Osteoblast (primary cell): ENCODE measurements at regions not wholly inside any gene's neighbourhood (a gene's known extent, or its start where the extent isn't known, plus 50 kb on each side); places are given as distances from the start of the nearest gene placed in this dataset.
A peak's percentile ranks its signal among the peaks of the same experiment; 100 is the strongest.

Source experiments
- DNase-seq: peaks from one replicate; pipeline ENCODE4 v3.0.0; 2011; ENCODE audit warnings: low spot score, mixed read lengths; ENCODE audit not compliant: insufficient read length; ENCODE audit errors: missing footprints
- H2AFZ ChIP-seq: 2 replicates; pipeline ENCODE4 v1.6.0; 2011; ENCODE audit warnings: mild to moderate bottlenecking, low read length
- H3K27ac ChIP-seq: 2 replicates; pipeline ENCODE4 v1.5.1; 2011; ENCODE audit warnings: mild to moderate bottlenecking, low read depth, low read length, moderate library complexity
- H3K27me3 ChIP-seq: 2 replicates; pipeline ENCODE4 v1.6.0; 2012; ENCODE audit warnings: mild to moderate bottlenecking, control low read depth, inconsistent platforms, low read length, moderate library complexity; ENCODE audit not compliant: insufficient read depth
- H3K36me3 ChIP-seq: 2 replicates; pipeline ENCODE4 v1.5.1; 2011; ENCODE audit warnings: mild to moderate bottlenecking, low read length, control low read depth, moderate library complexity; ENCODE audit not compliant: insufficient read depth
- H3K4me1 ChIP-seq: 2 replicates; pipeline ENCODE4 v1.5.1; 2011; ENCODE audit warnings: mild to moderate bottlenecking, low read length, control low read depth, moderate library complexity; ENCODE audit not compliant: insufficient read depth
- H3K4me2 ChIP-seq: 2 replicates; pipeline ENCODE4 v1.6.0; 2011; ENCODE audit warnings: mild to moderate bottlenecking, low read length; ENCODE audit not compliant: insufficient read depth
- H3K4me3 ChIP-seq: fragments of 200-600 bp; sonication (generic); 3 replicates; pipeline ENCODE4 v1.5.1; 2012; ENCODE audit warnings: mild to moderate bottlenecking, low read length, inconsistent platforms; ENCODE audit not compliant: insufficient read depth
- H3K79me2 ChIP-seq: 2 replicates; pipeline ENCODE4 v1.6.0; 2012; ENCODE audit warnings: mild to moderate bottlenecking, low read length, control low read depth, inconsistent platforms; ENCODE audit not compliant: insufficient read depth
- H3K9me3 ChIP-seq: 2 replicates; pipeline ENCODE4 v1.5.1; 2011; ENCODE audit warnings: low read depth, low read length, control low read depth
- H4K20me1 ChIP-seq: 2 replicates; pipeline ENCODE4 v1.6.0; 2012; ENCODE audit warnings: mild to moderate bottlenecking, low read length, control low read depth; ENCODE audit not compliant: insufficient read depth
- CTCF ChIP-seq: IDR thresholded peaks from 2 replicates; pipeline ENCODE4 v1.5.1; 2011; ENCODE audit warnings: mild to moderate bottlenecking, low read depth, low read length, moderate library complexity; ENCODE audit errors: extremely low read depth

DNA sequence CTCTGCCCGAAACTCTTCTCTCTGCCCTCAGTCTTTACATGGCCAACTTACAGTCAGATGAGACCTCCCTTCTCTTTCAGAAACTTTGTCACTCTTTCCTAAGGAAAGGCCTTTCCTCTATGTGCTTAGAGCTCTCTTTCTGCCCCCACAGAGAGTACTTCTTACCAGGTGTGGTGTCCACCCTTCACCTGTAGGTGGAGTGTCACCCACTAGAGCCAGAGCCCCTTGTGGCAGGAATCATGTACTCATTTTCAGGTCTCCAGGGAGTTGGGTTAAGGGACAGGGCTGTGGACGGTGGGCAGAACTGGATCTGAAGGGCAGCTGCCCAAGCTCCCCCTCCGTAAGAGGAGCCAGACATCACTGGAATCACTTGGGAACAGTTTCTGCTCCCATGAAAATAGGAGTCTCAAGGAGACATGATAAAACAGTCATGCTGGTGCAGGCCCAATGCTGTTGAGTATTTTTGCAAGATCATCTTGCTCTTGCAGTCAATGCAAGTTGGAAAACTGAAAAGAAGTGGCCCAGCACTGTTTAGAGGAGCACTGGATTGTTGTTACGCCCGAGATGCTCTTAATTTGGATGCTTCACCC, 436.7 kb downstream of the ZSWIM6 start:
- peak; percentile 47 for TF ChIP-seq CTCF
- no peaks in the 10 kb centered on the region for H3K4me1 ChIP-seq
- H3K27me3 ChIP-seq = no peaks in the 10 kb centered on the region
- no peaks in the 10 kb centered on the region for H3K36me3 ChIP-seq
- no peaks in the 10 kb centered on the region for H3K79me2 ChIP-seq
- no peak overlapping the region for H3K4me3 ChIP-seq
- no peak overlapping the region for H3K4me2 ChIP-seq
- no peak overlapping the region for H2AFZ ChIP-seq
- DNase-seq = no peak
- no peaks in the 10 kb centered on the region for H4K20me1 ChIP-seq
- H3K27ac ChIP-seq = no peak overlapping the region
- no peaks in the 10 kb centered on the region for H3K9me3 ChIP-seq

DNA sequence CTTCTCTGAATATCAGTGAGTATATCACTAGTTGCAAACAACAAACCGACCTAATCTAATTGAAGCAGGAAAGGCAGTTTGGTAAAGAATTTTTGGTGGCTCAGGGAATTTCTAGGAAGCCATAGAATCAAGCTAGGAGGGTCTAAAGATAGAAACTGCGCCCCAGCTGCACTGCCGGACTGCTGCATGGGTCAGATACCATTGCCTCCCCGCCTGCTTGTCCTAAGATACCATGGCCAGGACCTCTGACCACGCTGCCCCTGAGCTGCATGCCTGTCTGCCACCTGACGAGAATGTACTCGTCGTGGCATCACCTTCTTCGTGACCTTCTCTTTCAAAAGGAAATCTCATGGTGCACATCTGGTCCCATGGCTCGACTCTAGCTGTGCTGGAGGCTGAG, 439.0 kb downstream of the ZSWIM6 start:
- Histone ChIP-seq H3K27me3 (no peaks in the 10 kb centered on the region), H2AFZ (no peak overlapping the region), H3K9me3 (no peaks in the 10 kb centered on the region), H3K4me2 (no peak overlapping the region), H3K36me3 (no peaks in the 10 kb centered on the region), H3K4me1 (no peaks in the 10 kb centered on the region), H3K27ac (no peak overlapping the region), H4K20me1 (no peaks in the 10 kb centered on the region), H3K4me3 (no peak overlapping the region), H3K79me2 (no peaks in the 10 kb centered on the region)
- no peak for TF ChIP-seq CTCF
- no peak for DNase-seq

- no peaks in the 10 kb centered on the region for H4K20me1 ChIP-seq
- no peaks in the 10 kb centered on the region for H3K36me3 ChIP-seq
- H3K9me3 ChIP-seq = no peaks in the 10 kb centered on the region
- H3K27ac ChIP-seq = no peak overlapping the region
- no peak overlapping the region for H3K4me2 ChIP-seq
- no peak overlapping the region for H2AFZ ChIP-seq
- no peaks in the 10 kb centered on the region for H3K4me1 ChIP-seq
- H3K27me3 ChIP-seq = no peaks in the 10 kb centered on the region
- DNase-seq = no peak
- H3K4me3 ChIP-seq = no peak overlapping the region
- no peak for TF ChIP-seq CTCF
- H3K79me2 ChIP-seq = no peaks in the 10 kb centered on the region
Measured at GRCh38 chr5:61771808-61772207, 439.8 kb downstream of the ZSWIM6 start.

- Histone ChIP-seq H3K4me3 (no peak overlapping the region), H4K20me1 (no peaks in the 10 kb centered on the region), H2AFZ (no peak overlapping the region), H3K27ac (no peak overlapping the region), H3K27me3 (no peaks in the 10 kb centered on the region), H3K36me3 (no peaks in the 10 kb centered on the region), H3K79me2 (no peaks in the 10 kb centered on the region), H3K4me1 (no peaks in the 10 kb centered on the region), H3K9me3 (no peaks in the 10 kb centered on the region), H3K4me2 (no peak overlapping the region)
- no peak for DNase-seq
- TF ChIP-seq CTCF = no peak
Measured at GRCh38 chr5:61775901-61776300, 443.8 kb downstream of the ZSWIM6 start.
